Esophagus squamous epithelium (tissue), 4 donors: ENCODE measurements at regions not wholly inside any gene's neighbourhood (a gene's known extent, or its start where the extent isn't known, plus 50 kb on each side); places are given as distances from the start of the nearest gene placed in this dataset.

ENCODE experiments used
- CTCF ChIP-seq, 6 experiments: fragments of 450-650 bp in 4 of 6; fragments of 200-600 bp in 2 of 6; sonication (generic) in 2 of 6; IDR thresholded peaks; one replicate each; pipeline ENCODE4 v1.5.1; 2016 to 2019; ENCODE audit warnings: antibody characterized with exemption in 6 of 6, mild to moderate bottlenecking in 4 of 6, moderate library complexity in 4 of 6
- POLR2A ChIP-seq, 4 donors: fragments of 450-650 bp; IDR thresholded peaks; one replicate each; pipeline ENCODE4 v1.6.1; 2017; ENCODE audit warnings: antibody characterized with exemption in 4 of 4, mild to moderate bottlenecking in 4 of 4, moderate library complexity in 3 of 4

DNA sequence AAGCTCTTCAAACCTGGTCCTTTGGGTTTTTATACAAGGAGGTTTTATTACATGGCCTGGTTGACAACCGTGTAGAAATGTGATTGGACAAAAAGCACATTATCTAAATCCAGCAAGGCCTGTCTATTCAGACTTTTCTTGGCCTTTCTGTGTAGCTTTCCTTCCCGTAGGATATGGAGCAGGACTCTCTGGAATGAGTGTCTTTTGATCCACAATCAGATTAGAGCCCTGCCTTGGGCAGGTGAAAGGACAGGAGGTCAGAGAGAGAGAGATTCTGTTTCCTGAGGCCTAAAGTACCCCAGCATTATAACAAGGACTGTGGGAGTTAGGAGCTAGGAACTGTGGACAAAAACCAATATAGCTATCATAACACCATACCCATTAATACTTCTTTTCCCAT lies 375.5 kb upstream of the RGS6 start:
- TF ChIP-seq CTCF (IDR thresholded peaks at IDR 0.05) (no peak), POLR2A (IDR thresholded peaks at IDR 0.05) (no peak)
